Left cardiac atrium (tissue), 4 donors: ENCODE measurements at regions not wholly inside any gene's neighbourhood (a gene's known extent, or its start where the extent isn't known, plus 50 kb on each side); places are given as distances from the start of the nearest gene placed in this dataset.
"Not testable (repeated sequence)": the region's sequence is repeated elsewhere in the genome, so short reads cannot be mapped to it uniquely, and the experiment has no call there.

Experiments
- ATAC-seq, 2 donors: fragments of 200-7000 bp; cut with Tn5 transposase; one replicate each; pipeline ENCODE4 v1.9.1; 2020; ENCODE audit warnings: mild to moderate bottlenecking in 2 of 2, moderate library complexity in 2 of 2
- DNase-seq: peaks from one replicate; pipeline ENCODE4 v3.0.0-alpha.2; 2020
- intact Hi-C, 2 donors: fragments of 100-400 bp; cut with DNase I; formaldehyde crosslinking; loops; one replicate each; pipeline versions ENCODE4 v1.14.1 to v1.15.1; 2022 to 2023
- donor health status: DM: no; HTN: yes; CAD: no.
- donor health status: DM: no; HTN: yes; CAD: no; lungs with severe emphysema.
- donor health status: DM: yes; HTN: yes; CAD: no.
- donor health status: Dilated cardiomyopathy.

DNA sequence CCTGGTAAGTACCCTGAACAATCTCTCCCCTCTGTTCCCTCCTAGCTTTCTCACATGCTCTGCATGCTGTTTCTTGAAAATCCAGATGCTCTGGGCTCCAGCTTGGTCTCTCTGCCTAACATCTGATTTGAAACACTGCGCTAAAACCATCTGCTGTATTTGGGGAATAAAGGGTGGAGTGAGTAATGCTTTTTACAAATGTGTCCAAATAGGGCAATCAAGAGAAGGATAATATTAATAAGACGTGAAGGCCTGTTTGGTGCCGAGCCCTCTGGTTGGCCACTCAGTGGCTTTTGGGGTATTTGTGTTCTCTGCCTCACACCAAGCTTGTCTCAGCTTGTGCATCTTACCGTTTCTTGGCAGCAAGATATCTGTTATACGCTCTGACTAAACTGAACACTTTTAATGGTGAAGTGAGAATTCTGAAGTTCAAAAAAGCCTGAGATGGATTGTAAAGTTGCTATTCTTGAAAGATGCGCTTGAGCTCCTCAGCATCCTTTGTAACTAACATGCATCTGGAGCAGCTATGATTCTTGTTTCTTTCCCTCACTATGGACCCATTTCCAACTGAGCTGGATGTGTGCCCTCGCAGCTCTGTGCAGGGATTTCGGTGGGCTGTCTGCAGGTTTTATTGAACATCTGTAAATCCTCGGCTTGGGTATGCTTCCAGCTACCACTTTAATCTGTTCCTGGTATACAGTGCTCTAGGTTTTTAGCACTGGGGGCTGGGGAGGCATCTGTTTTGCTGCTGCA, 269.4 kb downstream of the RWDD3 start:
- ATAC-seq (no peak), DNase-seq (no peak)
- intact Hi-C loops: no loop called here

DNA sequence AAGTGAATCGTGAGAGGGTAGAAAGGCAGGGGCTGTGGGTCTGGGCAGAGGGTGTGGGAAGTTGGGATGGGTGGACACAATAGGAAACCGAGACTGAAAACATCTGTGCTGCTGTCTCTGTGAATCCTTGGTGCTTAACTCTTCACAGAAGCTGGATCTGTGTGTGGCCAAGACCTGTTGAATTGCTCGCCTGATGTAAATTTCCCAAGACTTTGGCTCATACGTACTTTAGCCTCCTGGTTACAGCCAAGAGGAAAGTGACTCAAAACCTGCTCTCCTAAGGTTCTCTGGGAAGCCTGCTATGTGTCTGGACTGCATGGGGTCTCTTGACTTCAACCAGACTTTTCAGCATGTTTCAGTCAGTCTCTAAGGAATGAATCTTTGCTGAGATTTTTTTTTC, 270.3 kb downstream of the RWDD3 start:
- ATAC-seq (no peak), DNase-seq (no peak)
- intact Hi-C loops: no loop called here

DNA sequence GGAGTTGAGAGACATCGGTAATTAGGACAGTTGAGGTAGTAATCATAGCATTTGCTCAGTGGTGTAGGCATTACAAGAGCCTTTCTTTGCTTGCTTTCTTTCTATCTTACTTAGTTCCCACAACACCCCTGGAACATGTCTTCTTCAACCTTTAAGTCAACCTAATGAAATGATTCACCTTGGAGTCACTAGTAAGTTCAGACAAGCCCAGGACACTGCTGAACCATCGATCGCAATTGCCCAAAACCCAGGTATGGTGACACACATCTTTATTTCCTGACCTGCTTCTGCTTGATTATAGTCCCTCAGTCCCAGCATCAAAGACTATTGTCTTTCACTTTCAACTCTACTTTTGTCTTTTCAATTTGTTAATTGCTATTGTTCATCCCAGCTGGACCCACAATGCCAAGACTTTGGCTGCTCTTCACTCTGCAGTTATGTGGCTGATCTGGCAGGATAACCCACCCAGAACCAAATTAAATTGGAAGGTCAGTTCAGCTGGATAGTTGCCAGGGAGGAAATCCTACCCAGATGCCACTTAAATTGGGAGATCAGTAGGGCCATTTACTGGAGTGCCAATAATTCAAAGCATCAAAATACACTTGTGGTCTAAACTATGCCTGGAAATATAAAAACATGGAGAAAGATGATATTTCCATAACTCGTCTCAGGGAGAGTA, 272.9 kb downstream of the RWDD3 start:
- no peak for ATAC-seq
- no peak for DNase-seq
- intact Hi-C loops: no loop called here

DNA sequence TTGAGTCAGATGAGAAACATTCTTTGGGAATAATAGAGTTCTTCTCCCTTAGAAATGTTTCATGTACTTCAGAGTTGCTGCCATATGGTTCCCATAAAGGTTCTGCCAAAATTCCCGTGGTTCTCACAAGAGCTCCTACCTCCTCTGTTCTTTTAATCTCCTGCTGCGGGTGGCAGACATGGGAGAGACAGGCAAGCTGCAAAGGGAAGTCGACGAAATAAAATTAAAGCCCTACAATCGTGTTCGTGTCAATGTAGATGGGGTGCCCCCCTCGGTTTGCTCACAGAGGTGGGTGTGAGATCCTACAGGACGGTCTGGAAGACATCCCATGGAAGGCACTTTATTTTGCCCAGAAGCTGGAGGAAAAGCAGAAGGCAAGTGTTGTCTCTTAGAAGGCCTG, 276.0 kb downstream of the RWDD3 start:
- DNase-seq: no peak
- no peak for ATAC-seq
- intact Hi-C loops: no loop called here

DNA sequence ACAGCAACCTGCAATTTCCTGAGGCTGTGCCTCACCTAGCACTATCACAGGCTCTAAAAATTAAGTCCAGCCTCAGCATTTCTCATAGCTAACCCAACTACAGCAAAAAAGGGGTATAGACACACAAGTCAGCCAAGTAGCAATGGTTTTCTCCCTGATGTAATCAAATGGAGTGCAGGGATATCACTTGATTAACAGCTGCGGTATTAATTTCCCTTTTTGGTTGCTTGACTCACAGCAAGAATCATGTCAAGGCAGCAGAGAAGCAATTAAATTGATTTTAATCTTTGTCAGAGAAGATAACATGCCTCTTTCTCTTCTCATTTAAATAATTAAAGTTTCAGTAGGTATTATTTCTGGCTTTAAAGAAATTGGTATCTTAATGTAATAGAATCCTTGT, 278.9 kb downstream of the RWDD3 start:
- no peak for DNase-seq
- no peak for ATAC-seq
- intact Hi-C loops: no loop called here

DNA sequence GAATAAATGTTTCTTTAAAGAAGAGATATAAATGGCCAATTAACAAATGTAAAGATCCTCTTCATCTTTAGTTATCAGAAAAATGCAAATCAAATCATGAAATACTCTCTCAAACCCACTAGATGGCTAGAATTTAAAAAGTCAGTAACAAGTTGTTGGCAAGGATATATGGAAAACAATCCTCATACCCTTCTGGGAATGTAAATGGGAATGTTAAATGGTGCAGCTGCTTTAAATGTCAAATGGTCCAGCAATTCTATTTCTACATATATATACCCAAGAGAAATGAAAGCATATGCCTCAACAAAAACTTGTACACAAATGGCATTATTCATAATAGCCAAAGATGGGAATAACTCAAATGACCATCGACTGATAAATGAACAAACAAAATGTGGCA, 283.5 kb downstream of the RWDD3 start:
- no peak for ATAC-seq
- intact Hi-C loops: no loop called here
- no peak for DNase-seq

DNA sequence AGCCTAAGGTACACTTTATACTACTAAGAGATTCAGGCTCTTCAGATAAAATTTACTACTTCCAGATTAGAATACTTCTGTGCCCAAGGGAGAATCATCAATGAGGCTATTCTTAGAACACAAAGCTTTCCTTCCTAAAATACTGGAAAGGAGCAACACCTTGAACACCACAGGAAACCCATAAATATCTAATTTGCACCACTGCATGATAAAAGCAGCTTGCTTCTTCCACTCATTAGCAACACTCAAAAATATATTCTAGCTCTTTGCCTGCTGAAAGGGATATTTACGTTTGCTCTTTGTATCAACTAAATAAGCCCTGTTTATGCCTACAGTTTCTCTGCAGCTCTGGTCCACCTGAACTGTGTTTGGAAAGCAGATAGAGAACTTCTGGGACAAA, 284.3 kb downstream of the RWDD3 start:
- ATAC-seq (no peak), DNase-seq (no peak)
- intact Hi-C loops: no loop called here

DNA sequence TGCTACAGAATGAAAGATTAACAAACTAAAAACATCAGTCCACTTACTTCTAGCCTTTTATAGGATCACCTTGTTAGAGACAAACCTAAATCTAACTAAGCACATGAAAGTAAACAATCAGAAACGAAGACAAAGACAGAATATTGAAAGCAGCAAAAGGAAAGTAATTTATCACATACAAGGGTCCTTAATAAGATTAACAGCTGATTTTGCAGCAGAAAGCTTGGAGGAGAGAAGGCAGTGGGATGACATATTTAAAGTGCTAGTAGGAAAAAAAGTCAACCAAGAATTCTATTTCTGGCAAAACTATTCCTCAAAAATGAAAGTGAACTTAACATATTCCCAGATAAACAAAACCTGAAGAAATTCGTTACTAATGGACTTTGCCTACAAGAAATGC, 286.4 kb downstream of the RWDD3 start:
- ATAC-seq: no peak
- DNase-seq: no peak
- intact Hi-C loops: no loop called here

DNA sequence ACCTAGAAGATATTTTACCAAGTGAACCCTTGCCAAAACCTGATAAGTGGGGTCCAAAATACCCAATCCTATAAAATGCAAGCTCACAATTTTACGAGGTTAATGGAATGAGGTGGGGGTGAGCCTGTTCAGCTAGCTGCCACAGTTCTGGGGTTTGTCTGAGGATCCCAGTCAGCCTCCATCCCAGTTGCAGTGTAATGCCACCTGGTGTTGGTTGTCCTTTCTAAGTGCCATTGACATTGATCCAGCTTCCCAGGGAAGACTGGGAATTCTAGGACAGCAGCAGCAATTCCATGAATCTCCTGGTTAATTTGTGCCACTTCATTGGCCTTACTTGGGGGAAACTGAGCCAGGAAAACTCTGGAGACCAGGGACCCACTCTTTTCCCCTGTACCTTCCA, 298.3 kb downstream of the RWDD3 start:
- DNase-seq (no peak), ATAC-seq (no peak)
- intact Hi-C loops: no loop called here

DNA sequence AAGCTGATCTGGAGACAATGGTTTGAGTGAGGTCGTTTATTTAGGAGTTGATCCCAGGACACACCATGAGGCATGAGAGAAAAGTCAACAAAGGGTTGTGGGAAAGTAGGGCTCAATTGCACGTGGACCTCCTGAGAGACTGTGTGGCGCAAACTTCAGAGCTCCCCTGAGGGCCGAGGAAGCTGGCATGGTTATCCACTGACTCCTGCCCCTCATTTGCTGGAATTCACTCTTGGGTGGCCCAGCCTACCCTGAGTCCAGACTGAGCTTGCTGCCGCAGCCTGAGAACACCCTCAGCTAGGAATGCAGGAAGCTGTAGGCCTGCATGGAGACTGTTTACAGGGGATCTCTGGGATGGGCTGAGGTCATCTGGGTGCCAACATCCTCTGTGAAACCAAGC, 301.0 kb downstream of the RWDD3 start:
- ATAC-seq: peak in 1 of 2 donors; percentile 67
- no peak for DNase-seq
- intact Hi-C loops: no loop called here

DNA sequence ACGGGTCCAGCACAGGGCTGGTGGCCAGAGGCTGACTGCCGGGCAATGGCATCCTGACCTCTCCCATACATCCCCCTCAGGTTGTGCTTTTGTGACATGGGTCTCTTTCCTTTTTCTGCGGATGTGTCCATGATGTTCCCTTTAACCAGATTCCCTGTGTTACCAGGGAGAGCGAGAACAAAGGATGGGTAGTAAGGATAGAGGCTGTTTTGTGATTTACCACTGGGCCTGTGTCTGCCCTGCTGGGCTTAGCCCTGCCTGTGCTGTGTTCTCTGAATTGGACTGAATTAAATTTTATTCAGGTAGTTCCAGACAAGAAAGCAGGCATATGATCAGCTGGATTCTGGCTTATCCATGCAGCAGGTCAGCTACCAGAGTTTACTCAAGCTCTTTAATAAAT, 301.6 kb downstream of the RWDD3 start:
- DNase-seq: no peak
- intact Hi-C loops: no loop called here
- ATAC-seq: no peak

DNA sequence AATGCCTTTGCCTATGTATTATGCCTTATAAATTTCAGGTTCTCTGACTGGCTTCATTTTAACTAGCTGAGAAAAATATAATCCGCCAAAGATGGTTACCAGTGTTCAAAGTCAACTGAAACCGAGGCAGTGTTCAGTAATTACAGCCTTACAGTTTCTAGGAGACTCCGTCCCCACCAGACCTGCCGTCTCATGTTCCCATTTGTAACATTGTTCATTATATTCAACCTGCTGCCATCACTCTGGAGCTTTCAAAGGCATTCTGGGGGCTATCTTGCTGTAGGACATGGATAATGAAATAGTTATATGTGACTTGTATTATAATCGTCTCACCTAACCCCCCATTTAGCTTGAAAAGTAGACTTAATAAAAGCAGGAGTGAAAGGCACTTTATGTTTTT, 302.5 kb downstream of the RWDD3 start:
- intact Hi-C loops: no loop called here
- ATAC-seq (no peak), DNase-seq (no peak)

DNA sequence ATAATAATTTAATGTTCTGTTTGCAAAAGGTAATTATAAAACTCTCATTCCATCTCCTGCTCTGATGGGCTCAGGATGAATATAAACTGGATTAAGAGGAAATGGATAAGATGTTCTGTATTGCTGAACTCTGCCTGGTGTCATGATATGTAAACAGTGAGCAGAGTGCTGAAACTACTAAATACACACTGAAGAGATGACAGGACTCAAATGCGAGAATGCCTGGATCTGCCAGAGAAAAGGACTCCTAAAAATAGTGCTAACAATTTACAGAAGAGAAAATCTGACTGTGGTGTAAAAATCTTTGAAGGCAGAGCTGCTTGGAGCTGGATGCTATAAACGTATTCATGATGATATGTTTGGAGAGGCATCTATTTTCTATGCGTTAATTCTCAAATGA, 303.2 kb downstream of the RWDD3 start:
- DNase-seq (no peak), ATAC-seq (peak in 1 of 2 donors; percentile 72)
- intact Hi-C loops: no loop called here

DNA sequence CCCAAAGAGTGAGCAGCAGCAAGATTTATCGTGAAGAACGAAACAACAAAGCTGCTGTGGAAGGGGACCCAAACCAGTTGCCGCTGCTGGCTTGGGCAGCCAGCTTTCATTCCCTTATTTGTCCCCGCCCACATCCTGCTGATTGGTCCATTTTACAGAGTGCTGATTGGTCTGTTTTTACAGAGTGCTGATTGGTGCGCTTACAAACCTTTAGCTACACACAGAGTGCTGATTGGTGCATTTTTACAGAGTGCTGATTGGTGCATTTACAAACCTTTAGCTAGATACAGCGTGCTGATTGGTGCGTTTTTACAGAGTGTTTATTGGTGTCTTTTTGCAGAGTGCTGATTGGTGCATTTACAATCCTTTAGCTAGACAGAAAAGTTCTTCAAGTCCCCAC, 304.2 kb downstream of the RWDD3 start:
- DNase-seq, ATAC-seq, intact Hi-C loops: not testable (repeated sequence)

DNA sequence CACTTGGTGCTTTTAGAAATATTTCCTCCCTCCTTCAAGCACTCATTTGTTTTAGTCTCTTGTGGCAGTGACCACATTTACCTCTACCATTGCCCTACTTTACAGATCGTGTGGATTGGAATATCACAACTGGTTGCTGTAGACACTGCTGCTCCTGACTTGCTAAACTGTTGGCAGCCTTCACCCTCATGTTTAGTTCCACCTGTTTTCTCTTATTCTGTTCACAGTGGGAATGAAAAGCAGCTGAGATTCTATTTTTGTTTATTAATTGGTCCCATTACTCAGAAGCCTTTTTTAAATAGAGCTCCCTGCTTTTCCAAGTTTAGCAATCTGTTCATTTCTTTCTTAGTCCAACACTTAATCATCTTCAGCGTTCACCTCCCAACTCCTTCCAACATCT, 308.9 kb downstream of the RWDD3 start:
- no peak for DNase-seq
- intact Hi-C loops: no loop called here
- no peak for ATAC-seq

DNA sequence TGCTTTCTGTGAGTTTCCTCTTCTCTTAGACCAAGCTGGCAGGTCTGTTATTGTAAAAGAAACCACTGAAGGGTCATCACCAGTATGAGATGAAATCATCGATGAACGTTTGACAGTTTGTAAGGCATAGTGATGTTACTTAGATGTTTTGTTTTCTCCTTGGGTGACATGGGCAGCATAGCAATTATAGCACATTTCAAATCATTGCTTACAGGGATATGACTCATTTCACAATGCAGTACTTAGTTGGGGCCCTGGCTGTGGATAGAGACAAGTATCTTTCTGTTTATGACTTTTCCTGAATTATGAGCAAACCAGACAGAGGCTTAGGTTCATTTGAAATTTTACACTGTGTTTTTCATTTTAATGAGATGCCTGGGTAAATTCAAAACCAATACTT, 313.0 kb downstream of the RWDD3 start:
- no peak for DNase-seq
- intact Hi-C loops: no loop called here
- no peak for ATAC-seq

DNA sequence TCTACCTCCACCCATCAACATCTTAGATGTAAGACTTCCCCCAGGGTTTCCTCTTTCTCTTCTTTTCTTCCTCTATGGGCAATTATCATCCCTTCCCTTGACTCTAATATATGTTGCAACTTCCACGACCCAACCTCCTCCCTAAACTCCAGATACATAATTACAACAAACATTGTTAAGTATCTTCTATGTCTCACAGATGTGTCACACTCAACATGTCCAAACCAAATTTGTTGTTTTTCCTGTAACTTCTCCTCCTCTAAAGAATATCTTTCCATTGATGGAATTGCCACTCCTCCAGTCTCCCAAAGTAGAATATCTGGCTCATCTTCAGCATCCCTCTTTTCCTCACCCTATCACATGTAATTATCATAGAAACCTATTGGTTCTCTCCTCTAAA, 314.2 kb downstream of the RWDD3 start:
- DNase-seq (no peak), ATAC-seq (no peak)
- intact Hi-C loops: no loop called here

DNA sequence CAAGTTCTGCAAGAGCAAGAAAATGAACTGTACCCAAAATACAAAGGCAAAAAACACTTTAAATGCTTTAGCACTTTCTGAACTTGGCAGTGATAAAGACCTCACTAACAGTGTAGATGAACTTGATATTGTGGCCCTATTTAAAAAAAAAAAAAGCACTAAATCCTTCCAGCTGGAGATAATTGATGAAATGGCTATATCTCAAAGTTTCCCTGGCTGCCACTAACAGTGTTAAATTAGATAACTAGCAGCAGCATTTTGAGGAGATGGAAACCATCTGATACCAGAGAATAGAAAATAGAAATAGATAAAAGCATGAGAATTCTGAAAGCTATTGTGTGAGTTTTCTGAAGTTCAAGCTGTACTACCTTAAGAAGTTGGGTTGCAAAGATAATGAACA, 317.2 kb downstream of the RWDD3 start:
- no peak for ATAC-seq
- intact Hi-C loops: no loop called here
- no peak for DNase-seq

DNA sequence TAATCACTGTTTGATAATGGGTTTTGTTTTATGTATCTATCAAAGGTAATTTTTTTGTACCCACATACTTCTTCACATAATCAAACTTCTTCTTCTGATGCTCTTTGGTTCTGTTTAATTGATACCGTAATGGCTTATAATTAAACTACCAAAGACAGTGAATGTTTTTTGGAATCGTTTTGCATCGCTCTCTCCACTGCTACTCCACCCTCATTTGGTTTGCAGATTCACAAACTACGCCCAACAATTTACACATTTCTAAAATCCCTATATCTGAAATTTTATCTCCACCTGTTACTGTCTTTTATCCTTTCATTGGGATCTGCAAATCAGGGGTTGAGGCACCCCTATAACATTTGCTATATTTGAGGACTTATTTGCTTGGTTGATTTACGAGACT, 319.6 kb downstream of the RWDD3 start:
- intact Hi-C loops: no loop called here
- DNase-seq: no peak
- no peak for ATAC-seq

DNA sequence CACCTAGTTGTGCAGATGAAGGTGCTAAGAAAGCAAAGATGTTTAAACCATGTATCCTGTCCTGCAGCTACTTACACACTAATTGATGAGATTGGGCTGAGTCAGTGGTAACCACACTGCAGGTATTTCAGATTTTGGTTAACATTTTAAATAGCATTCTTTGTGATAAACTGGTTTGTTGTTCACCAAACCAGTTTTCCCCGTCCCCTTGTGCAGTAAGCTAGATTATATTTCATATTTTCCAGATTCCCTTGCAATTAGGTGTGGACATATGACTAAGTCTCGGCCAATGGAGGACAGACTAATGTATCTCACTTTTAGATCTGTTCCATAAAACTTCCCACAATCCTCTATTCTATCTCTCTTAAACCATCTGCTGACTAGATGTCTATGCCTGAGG, 320.4 kb downstream of the RWDD3 start:
- ATAC-seq (no peak), DNase-seq (no peak)
- intact Hi-C loops: no loop called here

DNA sequence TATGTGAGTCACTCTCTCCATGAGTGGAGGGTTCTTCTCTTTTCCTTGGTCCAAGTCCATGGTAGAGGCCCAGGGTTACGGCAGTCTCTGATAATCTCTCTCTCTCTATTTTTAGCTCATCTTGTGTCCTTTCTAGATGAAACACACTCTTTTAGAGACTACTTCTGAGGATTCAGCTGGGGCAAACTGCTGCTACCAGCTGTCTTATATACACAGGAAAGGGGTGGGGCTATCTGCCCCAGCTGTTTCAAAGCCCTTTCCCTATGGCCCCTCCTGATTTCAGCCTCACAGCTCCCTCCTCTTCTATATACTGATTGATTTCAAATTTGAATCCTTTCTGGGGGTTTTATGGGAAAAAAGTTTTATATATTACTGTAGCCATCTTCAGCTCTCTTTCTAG, 324.8 kb downstream of the RWDD3 start:
- ATAC-seq: no peak
- intact Hi-C loops: no loop called here

More for the DNA sequence above, 324.8 kb downstream of the RWDD3 start:
- DNase-seq: no peak
